M059J (cell line): ENCODE measurements at regions not wholly inside any gene's neighbourhood (a gene's known extent, or its start where the extent isn't known, plus 50 kb on each side); places are given as distances from the start of the nearest gene placed in this dataset.
"Not testable (repeated sequence)": the region's sequence is repeated elsewhere in the genome, so short reads cannot be mapped to it uniquely, and the experiment has no call there.

Experiments used
- DNase-seq: peaks from one replicate; pipeline ENCODE4 v3.0.0-alpha.2; 2012; ENCODE audit warnings: low read depth

- no peak for DNase-seq
Observed at GRCh38 chr6:50993941-50994720, 175.5 kb downstream of the TFAP2B start.

- no peak for DNase-seq
Observed at GRCh38 chr6:50995036-50995435, 176.4 kb downstream of the TFAP2B start.

- peak; percentile 17 for DNase-seq
Observed at GRCh38 chr6:50998905-50999304, 180.2 kb downstream of the TFAP2B start.

- DNase-seq, result no peak
Observed at GRCh38 chr6:51001399-51001798, 182.7 kb downstream of the TFAP2B start.

- DNase-seq, result no peak
Observed at GRCh38 chr6:51004380-51004779, 185.7 kb downstream of the TFAP2B start.

GRCh38 chr6:51005779-51006178, 187.1 kb downstream of the TFAP2B start:
- no peak for DNase-seq

- DNase-seq, result no peak
Observed at GRCh38 chr6:51007237-51007636, 188.6 kb downstream of the TFAP2B start.

- DNase-seq, result not testable (repeated sequence)
Observed at GRCh38 chr6:51008693-51009092, 190.0 kb downstream of the TFAP2B start.

GRCh38 chr6:51013376-51013775, 194.7 kb downstream of the TFAP2B start:
- DNase-seq, result no peak

- no peak for DNase-seq
Observed at GRCh38 chr6:51015394-51015793, 196.7 kb downstream of the TFAP2B start.

GRCh38 chr6:51016489-51016888, 197.8 kb downstream of the TFAP2B start:
- no peak for DNase-seq

GRCh38 chr6:51019806-51020205, 201.1 kb downstream of the TFAP2B start:
- peak; percentile 32 for DNase-seq

- peak; percentile 52 for DNase-seq
Observed at GRCh38 chr6:51021171-51021570, 202.5 kb downstream of the TFAP2B start.

- DNase-seq, result no peak
Observed at GRCh38 chr6:51024126-51024525, 205.5 kb downstream of the TFAP2B start.

- peak; percentile 100 for DNase-seq
Observed at GRCh38 chr6:51025082-51025777, 206.6 kb downstream of the TFAP2B start.

- peak; percentile 49 for DNase-seq
Observed at GRCh38 chr6:51027283-51028065, 208.8 kb downstream of the TFAP2B start.

- peak; percentile 83 for DNase-seq
Observed at GRCh38 chr6:51028276-51028675, 209.6 kb downstream of the TFAP2B start.

GRCh38 chr6:51029561-51029960, 210.9 kb downstream of the TFAP2B start:
- peak; percentile 80 for DNase-seq

- DNase-seq, result peak; percentile 56
Observed at GRCh38 chr6:51045548-51045947, 226.9 kb downstream of the TFAP2B start.

- DNase-seq, result no peak
Observed at GRCh38 chr6:51049288-51049982, 230.8 kb downstream of the TFAP2B start.

- DNase-seq, result peak; percentile 72
Observed at GRCh38 chr6:51049983-51050877, 231.6 kb downstream of the TFAP2B start.
